Psoas muscle (tissue), 7 donors: ENCODE measurements at regions not wholly inside any gene's neighbourhood (a gene's known extent, or its start where the extent isn't known, plus 50 kb on each side); places are given as distances from the start of the nearest gene placed in this dataset.
"Not testable (repeated sequence)": the region's sequence is repeated elsewhere in the genome, so short reads cannot be mapped to it uniquely, and the experiment has no call there.

Experiments used
- ATAC-seq, 4 donors: fragments of 200-7000 bp; cut with Tn5 transposase; one replicate each; pipeline ENCODE4 v1.9.1; 2020; ENCODE audit warnings: moderate library complexity in 3 of 4, mild to moderate bottlenecking in 2 of 4
- DNase-seq, 2 donors: peaks; one replicate each; pipeline ENCODE4 v3.0.0-alpha.2; 2020
- H3K27ac ChIP-seq: fragments of 200-600 bp; one replicate; pipeline ENCODE4 v1.8.0; 2022
- H3K27me3 ChIP-seq, 3 donors: fragments of 200-600 bp in 1 of 3; one replicate each; pipeline versions ENCODE4 v1.6.1 to v1.8.0; 2013 to 2022; ENCODE audit warnings: low read length in 2 of 3, mild to moderate bottlenecking in 2 of 3, moderate library complexity in 1 of 3; ENCODE audit not compliant: insufficient read depth in 3 of 3
- H3K36me3 ChIP-seq, 2 donors: fragments of 200-600 bp in 1 of 2; one replicate each; pipeline versions ENCODE4 v1.6.1 to v1.8.0; 2013 to 2022; ENCODE audit warnings: low read depth in 1 of 2, mild to moderate bottlenecking in 1 of 2, moderate library complexity in 1 of 2; ENCODE audit not compliant: insufficient read depth in 1 of 2
- H3K4me1 ChIP-seq: fragments of 200-600 bp; one replicate; pipeline ENCODE4 v1.8.0; 2022
- H3K4me3 ChIP-seq: fragments of 200-600 bp; one replicate; pipeline ENCODE4 v1.8.0; 2022; ENCODE audit warnings: mild to moderate bottlenecking
- H3K9me3 ChIP-seq: fragments of 200-600 bp; one replicate; pipeline ENCODE4 v1.8.0; 2022
- WGBS, 3 donors: extraction: QIAGEN DNeasy Blood & Tissue Kit; methylation state at CpG; one replicate each; pipeline versions ENCODE4 v1.1.6 to v1.1.7; 2013; 5-methylcytosine and 5-hydroxymethylcytosine counted together
- intact Hi-C, 2 donors: fragments of 100-400 bp; cut with DNase I; formaldehyde crosslinking; loops; one replicate each; pipeline versions ENCODE4 v1.11.0 to v1.14.2; 2022
- TF ChIP-seq, protein P1 (sequence below): fragments of 200-600 bp; IDR thresholded peaks from one replicate; pipeline ENCODE4 v1.8.0; 2022; ENCODE audit warnings: antibody characterized with exemption
- donor health status: healthy with polysubstance abuse.
- donor health status: DM: no; HTN: no; CAD: no; lungs with moderate emphysema.
- donor health status: Bipolar disorder and iron deficiency.
- donor health status: healthy.
- donor health status: DM: yes; HTN: yes; CAD: no.
- donor health status: DM: no; HTN: no; CAD: no.
- donor health status: DM: yes; HTN: yes; CAD: no.

DNA sequence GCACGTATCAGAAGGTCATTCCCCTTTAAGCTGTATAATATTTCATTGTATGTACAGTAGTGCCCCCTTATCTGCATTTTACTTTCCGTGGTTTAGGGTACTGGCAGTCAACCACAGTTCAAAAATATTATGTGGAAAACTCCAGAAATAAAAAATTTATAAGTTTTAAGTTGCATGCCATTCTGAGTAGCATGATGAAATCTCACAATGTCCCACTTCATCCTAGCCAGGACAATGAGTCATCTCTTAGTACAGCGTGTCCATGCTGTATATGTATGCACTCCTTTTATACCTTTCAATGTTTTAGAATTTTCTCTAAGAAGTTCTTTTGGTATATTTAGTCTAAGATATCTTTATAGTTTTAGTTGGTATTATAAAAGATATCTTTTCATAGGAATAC, 115.0 kb upstream of the HAND1 start:
- 52 to 61% (median 58%) methylated on average over 3 of the region's 3 CpGs for WGBS, 3 donors
- Histone ChIP-seq H3K9me3 (no peaks in the 10 kb centered on the region), H3K4me3 (no peak overlapping the region), H3K27me3 (peaks cover 0 to 6% (median 0%) of the 10 kb centered on the region in 3 donors), H3K4me1 (no peaks in the 10 kb centered on the region), H3K36me3 (no peaks in the 10 kb centered on the region), H3K27ac (no peak overlapping the region)
- TF ChIP-seq, protein P1, sequence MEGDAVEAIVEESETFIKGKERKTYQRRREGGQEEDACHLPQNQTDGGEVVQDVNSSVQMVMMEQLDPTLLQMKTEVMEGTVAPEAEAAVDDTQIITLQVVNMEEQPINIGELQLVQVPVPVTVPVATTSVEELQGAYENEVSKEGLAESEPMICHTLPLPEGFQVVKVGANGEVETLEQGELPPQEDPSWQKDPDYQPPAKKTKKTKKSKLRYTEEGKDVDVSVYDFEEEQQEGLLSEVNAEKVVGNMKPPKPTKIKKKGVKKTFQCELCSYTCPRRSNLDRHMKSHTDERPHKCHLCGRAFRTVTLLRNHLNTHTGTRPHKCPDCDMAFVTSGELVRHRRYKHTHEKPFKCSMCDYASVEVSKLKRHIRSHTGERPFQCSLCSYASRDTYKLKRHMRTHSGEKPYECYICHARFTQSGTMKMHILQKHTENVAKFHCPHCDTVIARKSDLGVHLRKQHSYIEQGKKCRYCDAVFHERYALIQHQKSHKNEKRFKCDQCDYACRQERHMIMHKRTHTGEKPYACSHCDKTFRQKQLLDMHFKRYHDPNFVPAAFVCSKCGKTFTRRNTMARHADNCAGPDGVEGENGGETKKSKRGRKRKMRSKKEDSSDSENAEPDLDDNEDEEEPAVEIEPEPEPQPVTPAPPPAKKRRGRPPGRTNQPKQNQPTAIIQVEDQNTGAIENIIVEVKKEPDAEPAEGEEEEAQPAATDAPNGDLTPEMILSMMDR: no peak
- intact Hi-C loops: no loop called here
- ATAC-seq (no peak), DNase-seq (no peak)

DNA sequence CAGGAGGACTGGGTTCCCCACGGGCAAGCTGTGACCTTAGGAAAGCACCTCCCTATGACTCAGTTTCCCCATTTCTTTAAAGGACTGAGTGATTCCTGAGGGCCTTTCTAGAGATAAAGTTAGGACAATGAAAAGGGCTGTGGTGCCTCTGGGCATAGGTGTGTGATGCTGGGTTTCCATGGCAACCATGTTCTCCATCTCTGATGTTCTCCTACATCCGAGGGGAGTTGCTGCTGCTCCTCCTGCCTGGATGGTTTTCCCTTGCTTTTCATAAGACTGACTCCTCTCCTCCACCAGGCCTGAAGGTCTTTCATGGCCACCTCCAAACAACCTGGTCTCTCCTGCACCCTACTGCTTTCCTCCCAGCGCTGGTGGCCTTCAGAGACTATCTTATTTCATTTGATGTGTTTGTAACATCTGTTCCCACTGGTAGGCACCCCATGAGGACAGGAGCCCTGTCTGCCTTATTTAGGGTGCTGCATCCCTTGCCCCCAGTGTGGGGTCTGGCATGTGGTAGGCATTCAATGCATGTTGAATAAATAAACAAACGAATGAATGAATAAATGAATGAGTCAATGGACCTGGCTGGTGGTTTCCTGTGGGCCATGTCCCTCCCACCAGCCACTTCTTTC, 112.2 kb upstream of the HAND1 start:
- H3K27ac ChIP-seq: no peak overlapping the region
- no peaks in the 10 kb centered on the region for H3K36me3 ChIP-seq
- ATAC-seq (no peak), DNase-seq (no peak)
- 66 to 76% (median 72%) methylated on average over 4 of the region's 4 CpGs for WGBS, 3 donors
- TF ChIP-seq, protein P1: no peak
- intact Hi-C loops: no loop called here
- no peak overlapping the region for H3K4me3 ChIP-seq
- H3K9me3 ChIP-seq: no peaks in the 10 kb centered on the region
- no peaks in the 10 kb centered on the region for H3K4me1 ChIP-seq
- H3K27me3 ChIP-seq: peaks cover 0 to 4% (median 0%) of the 10 kb centered on the region in 3 donors

DNA sequence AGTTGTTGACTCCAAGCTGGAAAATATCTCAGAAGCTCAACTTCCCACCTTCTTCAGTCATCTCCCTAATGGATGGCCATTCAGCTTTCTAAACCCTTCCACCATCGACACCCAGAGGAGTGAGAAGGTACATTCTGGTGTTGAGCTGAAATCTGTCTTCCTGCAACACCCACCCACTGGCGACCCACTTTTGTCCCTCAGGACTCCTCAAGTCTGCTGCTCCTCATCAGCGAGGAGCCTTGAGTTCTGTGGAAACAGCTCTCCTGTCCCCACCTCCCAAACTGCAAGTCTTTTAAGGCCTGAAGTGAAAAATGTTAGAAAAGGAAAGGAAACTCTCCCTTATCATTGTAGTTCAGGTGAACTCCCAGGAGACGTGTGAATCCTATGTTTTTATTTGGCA, 111.5 kb upstream of the HAND1 start:
- 79 to 85% (median 81%) methylated on average over 4 of the region's 4 CpGs for WGBS, 3 donors
- Histone ChIP-seq H3K9me3 (no peaks in the 10 kb centered on the region), H3K27me3 (peaks cover 0 to 4% (median 0%) of the 10 kb centered on the region in 3 donors), H3K27ac (no peak overlapping the region), H3K4me1 (no peaks in the 10 kb centered on the region), H3K36me3 (no peaks in the 10 kb centered on the region), H3K4me3 (no peak overlapping the region)
- DNase-seq (no peak), ATAC-seq (no peak)
- intact Hi-C loops: no loop called here
- TF ChIP-seq, protein P1: no peak

DNA sequence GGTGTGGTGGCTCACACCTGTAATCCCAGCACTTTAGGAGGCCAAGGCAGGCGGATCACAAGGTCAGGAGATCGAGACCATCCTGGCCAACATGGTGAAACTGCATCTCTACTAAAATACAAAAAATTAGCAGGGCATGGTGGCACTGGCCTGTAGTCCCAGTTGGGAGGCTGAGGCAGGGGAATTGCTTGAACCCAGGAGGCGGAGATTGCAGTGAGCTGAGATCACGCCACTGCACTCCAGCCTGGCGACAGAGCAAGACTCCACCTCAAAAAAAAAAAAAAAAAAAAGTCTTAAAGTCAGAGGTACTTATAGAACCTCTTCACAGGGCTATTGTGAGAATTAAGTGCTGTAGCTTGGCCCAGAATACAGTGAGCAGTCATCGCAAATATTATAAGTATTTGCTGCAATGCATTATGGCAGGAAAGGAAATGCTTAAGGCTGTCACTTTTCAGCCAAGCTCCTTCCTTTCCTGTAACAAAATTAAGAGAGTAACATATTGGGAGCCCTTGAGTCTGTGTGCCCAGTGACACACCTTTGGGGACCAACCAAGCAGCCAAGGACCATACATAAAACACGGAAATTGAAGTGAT, 110.9 kb upstream of the HAND1 start:
- H3K27ac ChIP-seq, H3K9me3 ChIP-seq, intact Hi-C loops, H3K36me3 ChIP-seq, H3K4me1 ChIP-seq, DNase-seq, H3K4me3 ChIP-seq, ATAC-seq, H3K27me3 ChIP-seq: not testable (repeated sequence)
- WGBS, 3 donors: 79 to 85% (median 85%) methylated on average over 6 to 7 of the region's 7 CpGs

DNA sequence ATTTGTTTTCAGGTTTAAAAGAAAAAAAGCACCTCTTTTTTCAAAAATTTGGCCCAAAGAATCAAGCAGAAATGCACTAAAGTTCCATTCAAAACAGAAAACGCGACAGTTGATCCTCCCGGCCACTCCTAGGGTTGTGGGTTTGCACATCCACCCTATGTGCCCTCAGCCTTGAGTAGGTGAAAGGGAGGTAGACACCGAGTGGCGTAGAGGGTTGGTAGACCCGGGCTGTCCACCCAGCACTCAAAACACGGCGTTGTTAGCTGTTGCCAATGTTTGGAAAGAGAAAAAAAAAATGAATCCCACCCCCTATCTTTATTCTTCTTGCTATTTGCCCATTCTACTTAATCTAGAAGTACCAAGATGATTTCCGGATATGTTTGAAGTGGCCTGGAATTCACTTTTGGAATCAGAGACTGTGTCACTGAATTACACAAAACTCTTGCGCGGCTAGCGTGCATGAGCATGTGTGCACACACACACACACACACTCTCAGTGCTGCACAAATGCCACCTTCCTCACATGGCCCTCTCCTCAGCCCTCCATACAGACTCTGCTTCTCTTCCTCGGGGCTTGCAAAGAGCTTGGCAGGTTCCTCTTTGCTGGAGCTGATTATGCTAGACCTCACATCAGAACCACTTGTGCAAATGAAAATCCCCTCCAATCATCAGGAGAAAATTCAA, 110.2 kb upstream of the HAND1 start:
- ATAC-seq (no peak), DNase-seq (no peak)
- Histone ChIP-seq H3K9me3 (no peaks in the 10 kb centered on the region), H3K4me1 (no peaks in the 10 kb centered on the region), H3K27ac (no peak overlapping the region), H3K27me3 (peaks cover 0 to 4% (median 0%) of the 10 kb centered on the region in 3 donors), H3K36me3 (no peaks in the 10 kb centered on the region), H3K4me3 (no peak overlapping the region)
- TF ChIP-seq, protein P1: no peak
- intact Hi-C loops: no loop called here
- 66 to 76% (median 71%) methylated on average over 13 of the region's 13 CpGs for WGBS, 3 donors
